Upper lobe of left lung (tissue), 4 donors: ENCODE measurements at regions not wholly inside any gene's neighbourhood (a gene's known extent, or its start where the extent isn't known, plus 50 kb on each side); places are given as distances from the start of the nearest gene placed in this dataset.

Source experiments
- CTCF ChIP-seq, 6 experiments: fragments of 450-650 bp in 4 of 6; fragments of 200-600 bp in 2 of 6; sonication (generic) in 2 of 6; IDR thresholded peaks; one replicate each; pipeline ENCODE4 v1.5.1; 2016 to 2019; ENCODE audit warnings: antibody characterized with exemption in 6 of 6
- POLR2A ChIP-seq, 4 donors: fragments of 450-650 bp; IDR thresholded peaks; one replicate each; pipeline ENCODE4 v1.5.1; 2016 to 2017; ENCODE audit warnings: antibody characterized with exemption in 4 of 4, mild to moderate bottlenecking in 2 of 4
- POLR2AphosphoS5 ChIP-seq, 2 donors: sonication (generic); formaldehyde crosslinking; IDR thresholded peaks; one replicate each; pipeline ENCODE4 v1.5.1; 2017; ENCODE audit warnings: antibody characterized with exemption in 2 of 2

- no peak for TF ChIP-seq CTCF (IDR thresholded peaks at IDR 0.05)
- TF ChIP-seq POLR2AphosphoS5 (IDR thresholded peaks at IDR 0.05): no peak
- TF ChIP-seq POLR2A (IDR thresholded peaks at IDR 0.05): no peak
Observed at GRCh38 chr11:98090861-98091505, 929.8 kb upstream of the CNTN5 start.
